ES-I3 (cell line): ENCODE measurements at regions not wholly inside any gene's neighbourhood (a gene's known extent, or its start where the extent isn't known, plus 50 kb on each side); places are given as distances from the start of the nearest gene placed in this dataset.

Experiments
- H3K36me3 ChIP-seq: 2 replicates; pipeline ENCODE4 v1.6.1; 2013; ENCODE audit warnings: mild to moderate bottlenecking, low read length, control low read depth, moderate library complexity; ENCODE audit not compliant: insufficient read depth
- H3K4me1 ChIP-seq: 2 replicates; pipeline ENCODE4 v1.6.1; 2013; ENCODE audit warnings: mild to moderate bottlenecking, control low read depth, low read length; ENCODE audit not compliant: insufficient read depth
- H3K9ac ChIP-seq: 2 replicates; pipeline ENCODE4 v1.6.1; 2013; ENCODE audit warnings: low read depth, mild to moderate bottlenecking, low read length, moderate library complexity
- H3K9me3 ChIP-seq: 2 replicates; pipeline ENCODE4 v1.6.1; 2013; ENCODE audit warnings: mild to moderate bottlenecking, low read length, moderate library complexity; ENCODE audit not compliant: control insufficient read depth, insufficient read depth

GRCh38 chr5:164600274-164600673 is 1094.9 kb downstream of the MAT2B start:
- H3K9me3 ChIP-seq, result no peaks in the 10 kb centered on the region
- no peaks in the 10 kb centered on the region for H3K4me1 ChIP-seq
- no peaks in the 10 kb centered on the region for H3K36me3 ChIP-seq
- H3K9ac ChIP-seq, result no peak overlapping the region

- no peaks in the 10 kb centered on the region for H3K4me1 ChIP-seq
- no peak overlapping the region for H3K9ac ChIP-seq
- no peaks in the 10 kb centered on the region for H3K9me3 ChIP-seq
- no peaks in the 10 kb centered on the region for H3K36me3 ChIP-seq
Measured at GRCh38 chr5:164600929-164601535, 1095.6 kb downstream of the MAT2B start.

- Histone ChIP-seq H3K36me3 (no peaks in the 10 kb centered on the region), H3K4me1 (no peaks in the 10 kb centered on the region), H3K9ac (no peak overlapping the region), H3K9me3 (no peaks in the 10 kb centered on the region)
Measured at GRCh38 chr5:164608507-164608906, 1103.1 kb downstream of the MAT2B start.

- Histone ChIP-seq H3K9ac (no peak overlapping the region), H3K36me3 (no peaks in the 10 kb centered on the region), H3K9me3 (no peaks in the 10 kb centered on the region), H3K4me1 (no peaks in the 10 kb centered on the region)
Measured at GRCh38 chr5:164610374-164610773, 1105.0 kb downstream of the MAT2B start.

GRCh38 chr5:164614707-164615106 is 1109.3 kb downstream of the MAT2B start:
- Histone ChIP-seq H3K36me3 (no peaks in the 10 kb centered on the region), H3K9ac (no peak overlapping the region), H3K4me1 (no peaks in the 10 kb centered on the region), H3K9me3 (no peaks in the 10 kb centered on the region)

- no peak overlapping the region for H3K9ac ChIP-seq
- H3K36me3 ChIP-seq, result no peaks in the 10 kb centered on the region
- H3K9me3 ChIP-seq, result no peaks in the 10 kb centered on the region
- peaks cover 11% of the 10 kb centered on the region for H3K4me1 ChIP-seq
Measured at GRCh38 chr5:164617290-164617689, 1111.9 kb downstream of the MAT2B start.

- Histone ChIP-seq H3K4me1 (0 out of 2 replicates have a peak, but pooled peaks cover under 1% of the 10 kb centered on the region), H3K36me3 (no peaks in the 10 kb centered on the region), H3K9me3 (no peaks in the 10 kb centered on the region), H3K9ac (no peak overlapping the region)
Measured at GRCh38 chr5:164627021-164627420, 1121.6 kb downstream of the MAT2B start.

GRCh38 chr5:164636456-164636855 is 1131.0 kb downstream of the MAT2B start:
- Histone ChIP-seq H3K36me3 (no peaks in the 10 kb centered on the region), H3K4me1 (no peaks in the 10 kb centered on the region), H3K9me3 (no peaks in the 10 kb centered on the region), H3K9ac (no peak overlapping the region)

- Histone ChIP-seq H3K36me3 (no peaks in the 10 kb centered on the region), H3K9ac (no peak overlapping the region), H3K4me1 (no peaks in the 10 kb centered on the region), H3K9me3 (no peaks in the 10 kb centered on the region)
Measured at GRCh38 chr5:164637931-164638521, 1132.6 kb downstream of the MAT2B start.

- H3K9ac ChIP-seq, result no peak overlapping the region
- no peaks in the 10 kb centered on the region for H3K9me3 ChIP-seq
- no peaks in the 10 kb centered on the region for H3K4me1 ChIP-seq
- H3K36me3 ChIP-seq, result no peaks in the 10 kb centered on the region
Measured at GRCh38 chr5:164649266-164649665, 1143.8 kb downstream of the MAT2B start.

GRCh38 chr5:164650427-164650826 is 1145.0 kb downstream of the MAT2B start:
- no peaks in the 10 kb centered on the region for H3K9me3 ChIP-seq
- no peaks in the 10 kb centered on the region for H3K36me3 ChIP-seq
- no peak overlapping the region for H3K9ac ChIP-seq
- no peaks in the 10 kb centered on the region for H3K4me1 ChIP-seq

- no peak overlapping the region for H3K9ac ChIP-seq
- H3K4me1 ChIP-seq, result no peaks in the 10 kb centered on the region
- H3K9me3 ChIP-seq, result no peaks in the 10 kb centered on the region
- H3K36me3 ChIP-seq, result no peaks in the 10 kb centered on the region
Measured at GRCh38 chr5:164651546-164652275, 1146.3 kb downstream of the MAT2B start.

- no peaks in the 10 kb centered on the region for H3K9me3 ChIP-seq
- no peak overlapping the region for H3K9ac ChIP-seq
- H3K4me1 ChIP-seq, result no peaks in the 10 kb centered on the region
- H3K36me3 ChIP-seq, result no peaks in the 10 kb centered on the region
Measured at GRCh38 chr5:164652276-164652660, 1146.8 kb downstream of the MAT2B start.

GRCh38 chr5:164663198-164663989 is 1158.0 kb downstream of the MAT2B start:
- Histone ChIP-seq H3K4me1 (peaks cover 5% of the 10 kb centered on the region; the same call in 1 of the 2 replicates), H3K36me3 (no peaks in the 10 kb centered on the region), H3K9me3 (no peaks in the 10 kb centered on the region), H3K9ac (no peak overlapping the region)
